ENCODE measurements at regions not wholly inside any gene's neighbourhood (a gene's known extent, or its start where the extent isn't known, plus 50 kb on each side); places are given as distances from the start of the nearest gene placed in this dataset.

GRCh38 chr13:70275841-70276240 is 167.6 kb upstream of the KLHL1 start:
- no peak overlapping the region for H3K4me3 ChIP-seq (replicated peaks in 1 of 2; ENCODE audit: low read depth in 2 of 2, low read length in 2 of 2)
- DNase-seq (ENCODE audit: low read depth in 2 of 2) = no peak
- no peak for TF ChIP-seq CTCF (IDR thresholded peaks at IDR 0.05; ENCODE audit: low read depth, low read length)

- H3K4me3 ChIP-seq (replicated peaks in 1 of 2; ENCODE audit: low read depth in 2 of 2, low read length in 2 of 2) = no peak overlapping the region
- DNase-seq (ENCODE audit: low read depth in 2 of 2) = no peak
- TF ChIP-seq CTCF (IDR thresholded peaks at IDR 0.05; ENCODE audit: low read depth, low read length) = no peak
Measured at GRCh38 chr13:70255406-70255991, 147.2 kb upstream of the KLHL1 start.

GRCh38 chr13:70253834-70254233 is 145.6 kb upstream of the KLHL1 start:
- TF ChIP-seq CTCF (IDR thresholded peaks at IDR 0.05; ENCODE audit: low read depth, low read length) = no peak
- H3K4me3 ChIP-seq (replicated peaks in 1 of 2; ENCODE audit: low read depth in 2 of 2, low read length in 2 of 2) = no peak overlapping the region
- DNase-seq (ENCODE audit: low read depth in 2 of 2) = peak in 1 of 2 donors; percentile 4

GRCh38 chr13:70253411-70253810 is 145.2 kb upstream of the KLHL1 start:
- no peak for DNase-seq (ENCODE audit: low read depth in 2 of 2)
- no peak for TF ChIP-seq CTCF (IDR thresholded peaks at IDR 0.05; ENCODE audit: low read depth, low read length)
- H3K4me3 ChIP-seq (replicated peaks in 1 of 2; ENCODE audit: low read depth in 2 of 2, low read length in 2 of 2) = no peak overlapping the region

- DNase-seq (ENCODE audit: low read depth in 2 of 2) = peak; percentile 8 to 39
- no peak for TF ChIP-seq CTCF (IDR thresholded peaks at IDR 0.05; ENCODE audit: low read depth, low read length)
- no peak overlapping the region for H3K4me3 ChIP-seq (replicated peaks in 1 of 2; ENCODE audit: low read depth in 2 of 2, low read length in 2 of 2)
Measured at GRCh38 chr13:70249332-70250064, 141.2 kb upstream of the KLHL1 start.

- H3K4me3 ChIP-seq (replicated peaks in 1 of 2; ENCODE audit: low read depth in 2 of 2, low read length in 2 of 2) = no peak overlapping the region
- TF ChIP-seq CTCF (IDR thresholded peaks at IDR 0.05; ENCODE audit: low read depth, low read length) = no peak
- DNase-seq (ENCODE audit: low read depth in 2 of 2) = no peak
Measured at GRCh38 chr13:70237131-70237530, 128.9 kb upstream of the KLHL1 start.
